IMR-90 (cell line): ENCODE measurements at regions not wholly inside any gene's neighbourhood (a gene's known extent, or its start where the extent isn't known, plus 50 kb on each side); places are given as distances from the start of the nearest gene placed in this dataset.

ENCODE experiments used
- ATAC-seq: fragments of 200-7000 bp; cut with Tn5 transposase; 2 replicates; pipeline ENCODE4 v1.9.1; 2020; ENCODE audit warnings: low read depth, mild to moderate bottlenecking, moderate library complexity
- BruUV-seq: library from RNA; stranded (reverse); fragments of 400-500 nt; replicated peaks from 2 replicates; lab custom pipeline; 2021; lab: Mats Ljungman, UMichigan
- CTCF ChIA-PET: fragments of 300-600 bp; formaldehyde crosslinking; extraction: SDS; loops from one replicate; lab custom pipeline; 2021; ENCODE audit warnings: antibody characterized with exemption; lab: Yijun Ruan, JAX
- POLR2A ChIA-PET: fragments of 300-600 bp; sonication (Branson Sonifier 250); formaldehyde crosslinking; loops from one replicate; lab custom pipeline; 2022; ENCODE audit warnings: antibody characterized with exemption; ENCODE audit not compliant: unreplicated experiment; lab: Charles Lee
- DNase-seq: peaks from one replicate; pipeline ENCODE4 v3.0.0; 2013
- H2AFZ ChIP-seq: replicated peaks from 2 replicates; pipeline ENCODE3; 2013; ENCODE audit warnings: low read length, mild to moderate bottlenecking; ENCODE audit not compliant: poor library complexity
- H2AK5ac ChIP-seq: 2 replicates; pipeline ENCODE4 v1.6.1; 2013; ENCODE audit warnings: low read depth, low read length, inconsistent platforms
- H2AK9ac ChIP-seq: replicated peaks from 2 replicates; pipeline ENCODE3; 2013; ENCODE audit warnings: mild to moderate bottlenecking, low read depth, low read length, moderate library complexity; ENCODE audit not compliant: poor library complexity
- H2BK120ac ChIP-seq: 2 replicates; pipeline ENCODE4 v1.6.1; 2013; ENCODE audit warnings: low read depth, low read length, inconsistent platforms
- H2BK15ac ChIP-seq: 3 replicates; pipeline ENCODE4 v1.6.1; 2013; ENCODE audit warnings: low read depth, low read length, inconsistent platforms
- H2BK20ac ChIP-seq: 2 replicates; pipeline ENCODE4 v1.6.1; 2013; ENCODE audit warnings: low read depth, mild to moderate bottlenecking, inconsistent platforms, low read length, moderate library complexity
- H2BK5ac ChIP-seq: 2 replicates; pipeline ENCODE4 v1.6.1; 2013; ENCODE audit warnings: mild to moderate bottlenecking, low read depth, low read length, inconsistent platforms; ENCODE audit not compliant: poor library complexity, severe bottlenecking
- H3K14ac ChIP-seq: replicated peaks from 2 replicates; pipeline ENCODE4 v1.6.1; 2013; ENCODE audit warnings: low read depth, low read length, inconsistent platforms
- H3K18ac ChIP-seq: 2 replicates; pipeline ENCODE4 v1.6.1; 2013; ENCODE audit warnings: low read depth, low read length, control low read depth
- H3K23ac ChIP-seq: 2 replicates; pipeline ENCODE4 v1.6.1; 2013; ENCODE audit warnings: low read depth, low read length, inconsistent platforms
- H3K27ac ChIP-seq: 2 replicates; pipeline ENCODE4 v1.5.1; 2013; ENCODE audit warnings: mild to moderate bottlenecking, control low read depth, low read length; ENCODE audit not compliant: insufficient read depth
- H3K27me3 ChIP-seq: 2 replicates; pipeline ENCODE4 v1.6.1; 2013; ENCODE audit warnings: low read length; ENCODE audit not compliant: control insufficient read depth, insufficient read depth
- H3K36me3 ChIP-seq: 2 replicates; pipeline ENCODE4 v1.6.1; 2013; ENCODE audit warnings: low read length, mixed read lengths; ENCODE audit not compliant: control insufficient read depth, insufficient read depth
- H3K4ac ChIP-seq: 2 replicates; pipeline ENCODE4 v1.6.1; 2013; ENCODE audit warnings: low read depth, low read length, inconsistent platforms
- H3K4me1 ChIP-seq: 2 replicates; pipeline ENCODE4 v1.6.1; 2013; ENCODE audit warnings: low read length, mixed read lengths; ENCODE audit not compliant: control insufficient read depth, insufficient read depth
- H3K4me2 ChIP-seq: 2 replicates; pipeline ENCODE4 v1.6.1; 2013; ENCODE audit warnings: low read depth, mild to moderate bottlenecking, control low read depth, low read length, moderate library complexity
- H3K4me3 ChIP-seq: 2 replicates; pipeline ENCODE4 v1.5.1; 2013; ENCODE audit warnings: low read depth, mild to moderate bottlenecking, control low read depth, low read length, moderate library complexity; ENCODE audit not compliant: insufficient read depth
- H3K56ac ChIP-seq: 2 replicates; pipeline ENCODE4 v1.6.1; 2013; ENCODE audit warnings: low read length, inconsistent platforms; ENCODE audit not compliant: insufficient read depth; ENCODE audit errors: extremely low read depth
- H3K79me1 ChIP-seq, 2 experiments: 2 replicates each; pipeline ENCODE4 v1.6.1; 2013; ENCODE audit warnings: low read length in 2 of 2, inconsistent platforms in 1 of 2, low read depth in 1 of 2
- H3K9ac ChIP-seq: 2 replicates; pipeline ENCODE4 v1.6.1; 2013; ENCODE audit warnings: low read depth, low read length, control low read depth
- H3K9me1 ChIP-seq: 2 replicates; pipeline ENCODE4 v1.6.1; 2013; ENCODE audit warnings: low read length, inconsistent platforms; ENCODE audit not compliant: insufficient read depth
- H3K9me3 ChIP-seq: 2 replicates; pipeline ENCODE4 v1.6.1; 2013; ENCODE audit warnings: low read length; ENCODE audit not compliant: control insufficient read depth, insufficient read depth
- H4K20me1 ChIP-seq: 2 replicates; pipeline ENCODE4 v1.6.1; 2013; ENCODE audit warnings: low read length, inconsistent platforms; ENCODE audit not compliant: insufficient read depth
- H4K5ac ChIP-seq: 2 replicates; pipeline ENCODE4 v1.6.1; 2013; ENCODE audit warnings: mild to moderate bottlenecking, low read depth, low read length, control low read depth
- H4K8ac ChIP-seq, 2 experiments: 2 replicates each; pipeline ENCODE4 v1.6.1; 2013; ENCODE audit warnings: low read depth in 2 of 2, low read length in 2 of 2, control low read depth in 1 of 2, inconsistent platforms in 1 of 2
- H4K91ac ChIP-seq: 2 replicates; pipeline ENCODE4 v1.6.1; 2013; ENCODE audit warnings: low read depth, low read length, inconsistent platforms; ENCODE audit not compliant: insufficient read depth
- BHLHE40 ChIP-seq: fragments of 150-350 bp; IDR thresholded peaks from 2 replicates; pipeline ENCODE4 v1.6.1; 2016; ENCODE audit warnings: mild to moderate bottlenecking, low read depth, low read length
- CEBPB ChIP-seq: IDR thresholded peaks from 2 replicates; pipeline ENCODE4 v1.6.1; 2012; ENCODE audit warnings: low read depth, low read length, improper control_type of control experiment
- CTCF ChIP-seq: conservative IDR thresholded peaks from 2 replicates; pipeline ENCODE4 v1.5.1; 2012; ENCODE audit warnings: mild to moderate bottlenecking, low read depth, low read length, improper control_type of control experiment
- MAFK ChIP-seq: IDR thresholded peaks from 2 replicates; pipeline ENCODE4 v1.6.1; 2012; ENCODE audit warnings: low read depth, low read length, improper control_type of control experiment
- NFE2L2 ChIP-seq: fragments of 150-350 bp; IDR thresholded peaks from 2 replicates; pipeline ENCODE4 v1.6.1; 2016; ENCODE audit warnings: low read depth, mild to moderate bottlenecking, low read length
- RCOR1 ChIP-seq: IDR thresholded peaks from 2 replicates; pipeline ENCODE4 v1.6.1; 2012; ENCODE audit warnings: mild to moderate bottlenecking, low read length, improper control_type of control experiment; ENCODE audit not compliant: insufficient replicate concordance
- RFX5 ChIP-seq: IDR thresholded peaks from 2 replicates; pipeline ENCODE4 v1.8.0; 2012; ENCODE audit warnings: low read depth, mild to moderate bottlenecking, low read length, moderate library complexity
- USF2 ChIP-seq: fragments of 150-350 bp; IDR thresholded peaks from 2 replicates; pipeline ENCODE4 v1.6.1; 2017; ENCODE audit warnings: mild to moderate bottlenecking, antibody characterized with exemption, low read length, low read depth
- dilution Hi-C: fragments of 300-500 bp; cut with HindIII; formaldehyde crosslinking; loops from one replicate; pipeline ENCODE4 v1.14.3; 2018; ENCODE audit warnings: low sequenced_read_pairs; ENCODE audit not compliant: unreplicated experiment
- in situ Hi-C: fragments of 300-500 bp; cut with MboI; formaldehyde crosslinking; loops from 3 replicates; pipeline ENCODE4 v1.14.3; 2019; ENCODE audit warnings: low sequenced_read_pairs, inconsistent platforms, mixed read lengths
- intact Hi-C: fragments of 100-400 bp; cut with micrococcal nuclease; formaldehyde crosslinking; loops from 2 replicates; pipeline ENCODE4 v1.10.0; 2022

GRCh38 chr3:5278666-5279065 lies 91.2 kb downstream of the EDEM1 start:
- in situ Hi-C loops = no loop called here
- Histone ChIP-seq H2AK9ac (no peak overlapping the region), H3K27ac (no peak overlapping the region), H2AK5ac (no peak overlapping the region), H2AFZ (no peak overlapping the region), H3K18ac (no peak overlapping the region), H2BK20ac (no peak overlapping the region), H3K23ac (no peak overlapping the region), H4K5ac (no peak overlapping the region), H3K79me1 (no peaks in the 10 kb centered on the region), H3K4ac (no peak overlapping the region), H3K4me1 (no peaks in the 10 kb centered on the region; the same call in 1 of the 2 replicates), H3K9me1 (no peaks in the 10 kb centered on the region), H3K56ac (no peak overlapping the region), H3K9ac (no peak overlapping the region), H4K20me1 (no peaks in the 10 kb centered on the region), H2BK5ac (no peak overlapping the region), H3K14ac (no peak overlapping the region), H3K4me3 (no peak overlapping the region), H2BK15ac (no peak overlapping the region), H3K9me3 (0 out of 2 replicates have a peak, but pooled peaks cover 2% of the 10 kb centered on the region), H3K27me3 (no peaks in the 10 kb centered on the region), H4K8ac (no peak overlapping the region), H4K91ac (no peak overlapping the region), H3K36me3 (no peaks in the 10 kb centered on the region), H2BK120ac (no peak overlapping the region), H3K4me2 (no peak overlapping the region)
- no peak for TF ChIP-seq NFE2L2
- TF ChIP-seq CEBPB = no peak
- no peak for TF ChIP-seq CTCF
- no peak for TF ChIP-seq RCOR1
- TF ChIP-seq USF2 = no peak
- TF ChIP-seq RFX5 = no peak
- TF ChIP-seq MAFK = no peak
- no peak for TF ChIP-seq BHLHE40
- POLR2A ChIA-PET = no interaction called here
- intact Hi-C loops = no loop called here
- dilution Hi-C loops = no loop called here
- DNase-seq = no peak
- ATAC-seq = no peak
- BruUV-seq = no TSS peak
- CTCF ChIA-PET = no interaction called here
